ENCODE measurements at regions not wholly inside any gene's neighbourhood (a gene's known extent, or its start where the extent isn't known, plus 50 kb on each side); places are given as distances from the start of the nearest gene placed in this dataset.

- Mint-ChIP-seq H3K27me3 (peaks cover 3% of the 10 kb centered on the region), H3K4me1 (ENCODE audit: low read depth) (no peaks in the 10 kb centered on the region), H3K9me3 (no peaks in the 10 kb centered on the region), H3K36me3 (ENCODE audit: low read depth) (no peaks in the 10 kb centered on the region), H3K27ac (no peak overlapping the region), H3K4me3 (no peak overlapping the region)
- DNase-seq: no peak
Measured at GRCh38 chr14:94717808-94718207, 52.1 kb downstream of the GSC start.

GRCh38 chr14:94716976-94717375 lies 52.9 kb downstream of the GSC start:
- no peak overlapping the region for H3K27ac Mint-ChIP-seq
- no peaks in the 10 kb centered on the region for H3K9me3 Mint-ChIP-seq
- no peaks in the 10 kb centered on the region for H3K4me1 Mint-ChIP-seq (ENCODE audit: low read depth)
- no peak for DNase-seq
- peaks cover 5% of the 10 kb centered on the region for H3K27me3 Mint-ChIP-seq
- no peak overlapping the region for H3K4me3 Mint-ChIP-seq
- H3K36me3 Mint-ChIP-seq (ENCODE audit: low read depth): no peaks in the 10 kb centered on the region

GRCh38 chr14:94713115-94713514 lies 56.8 kb downstream of the GSC start:
- H3K4me1 Mint-ChIP-seq (ENCODE audit: low read depth): no peaks in the 10 kb centered on the region
- H3K27me3 Mint-ChIP-seq: peaks cover 16% of the 10 kb centered on the region
- H3K27ac Mint-ChIP-seq: no peak overlapping the region
- no peaks in the 10 kb centered on the region for H3K9me3 Mint-ChIP-seq
- no peaks in the 10 kb centered on the region for H3K36me3 Mint-ChIP-seq (ENCODE audit: low read depth)
- H3K4me3 Mint-ChIP-seq: no peak overlapping the region
- no peak for DNase-seq

GRCh38 chr14:94710731-94711130 lies 59.2 kb downstream of the GSC start:
- peaks cover 33% of the 10 kb centered on the region for H3K27me3 Mint-ChIP-seq
- no peaks in the 10 kb centered on the region for H3K9me3 Mint-ChIP-seq
- H3K27ac Mint-ChIP-seq: no peak overlapping the region
- no peak for DNase-seq
- H3K36me3 Mint-ChIP-seq (ENCODE audit: low read depth): no peaks in the 10 kb centered on the region
- no peak overlapping the region for H3K4me3 Mint-ChIP-seq
- H3K4me1 Mint-ChIP-seq (ENCODE audit: low read depth): no peaks in the 10 kb centered on the region

- no peaks in the 10 kb centered on the region for H3K9me3 Mint-ChIP-seq
- no peaks in the 10 kb centered on the region for H3K4me1 Mint-ChIP-seq (ENCODE audit: low read depth)
- H3K4me3 Mint-ChIP-seq: no peak overlapping the region
- DNase-seq: no peak
- H3K36me3 Mint-ChIP-seq (ENCODE audit: low read depth): no peaks in the 10 kb centered on the region
- no peak overlapping the region for H3K27ac Mint-ChIP-seq
- peaks cover 30% of the 10 kb centered on the region for H3K27me3 Mint-ChIP-seq
Measured at GRCh38 chr14:94707494-94707893, 62.4 kb downstream of the GSC start.

- H3K4me1 Mint-ChIP-seq (ENCODE audit: low read depth): no peaks in the 10 kb centered on the region
- peaks cover 24% of the 10 kb centered on the region for H3K27me3 Mint-ChIP-seq
- no peak overlapping the region for H3K27ac Mint-ChIP-seq
- H3K9me3 Mint-ChIP-seq: no peaks in the 10 kb centered on the region
- no peak overlapping the region for H3K4me3 Mint-ChIP-seq
- no peak for DNase-seq
- no peaks in the 10 kb centered on the region for H3K36me3 Mint-ChIP-seq (ENCODE audit: low read depth)
Measured at GRCh38 chr14:94706133-94706532, 63.8 kb downstream of the GSC start.

- DNase-seq: no peak
- H3K9me3 Mint-ChIP-seq: no peaks in the 10 kb centered on the region
- no peaks in the 10 kb centered on the region for H3K4me1 Mint-ChIP-seq (ENCODE audit: low read depth)
- peaks cover 24% of the 10 kb centered on the region for H3K27me3 Mint-ChIP-seq
- H3K36me3 Mint-ChIP-seq (ENCODE audit: low read depth): no peaks in the 10 kb centered on the region
- no peak overlapping the region for H3K4me3 Mint-ChIP-seq
- no peak overlapping the region for H3K27ac Mint-ChIP-seq
Measured at GRCh38 chr14:94702629-94703028, 67.3 kb downstream of the GSC start.

- no peaks in the 10 kb centered on the region for H3K4me1 Mint-ChIP-seq (ENCODE audit: low read depth)
- H3K27me3 Mint-ChIP-seq: peaks cover 18% of the 10 kb centered on the region
- H3K27ac Mint-ChIP-seq: no peak overlapping the region
- no peak for DNase-seq
- H3K36me3 Mint-ChIP-seq (ENCODE audit: low read depth): no peaks in the 10 kb centered on the region
- H3K4me3 Mint-ChIP-seq: no peak overlapping the region
- no peaks in the 10 kb centered on the region for H3K9me3 Mint-ChIP-seq
Measured at GRCh38 chr14:94701861-94702370, 68.0 kb downstream of the GSC start.

- H3K36me3 Mint-ChIP-seq (ENCODE audit: low read depth): no peaks in the 10 kb centered on the region
- peaks cover 12% of the 10 kb centered on the region for H3K27me3 Mint-ChIP-seq
- no peaks in the 10 kb centered on the region for H3K9me3 Mint-ChIP-seq
- no peak for DNase-seq
- no peak overlapping the region for H3K4me3 Mint-ChIP-seq
- H3K27ac Mint-ChIP-seq: no peak overlapping the region
- H3K4me1 Mint-ChIP-seq (ENCODE audit: low read depth): no peaks in the 10 kb centered on the region
Measured at GRCh38 chr14:94700336-94700735, 69.6 kb downstream of the GSC start.

- Mint-ChIP-seq H3K4me1 (ENCODE audit: low read depth) (no peaks in the 10 kb centered on the region), H3K27ac (no peak overlapping the region), H3K27me3 (peaks cover 12% of the 10 kb centered on the region), H3K9me3 (no peaks in the 10 kb centered on the region), H3K36me3 (ENCODE audit: low read depth) (no peaks in the 10 kb centered on the region), H3K4me3 (no peak overlapping the region)
- no peak for DNase-seq
Measured at GRCh38 chr14:94699831-94700230, 70.1 kb downstream of the GSC start.

- no peaks in the 10 kb centered on the region for H3K9me3 Mint-ChIP-seq
- H3K4me1 Mint-ChIP-seq (ENCODE audit: low read depth): no peaks in the 10 kb centered on the region
- no peak for DNase-seq
- H3K27me3 Mint-ChIP-seq: peaks cover 12% of the 10 kb centered on the region
- H3K4me3 Mint-ChIP-seq: no peak overlapping the region
- H3K27ac Mint-ChIP-seq: no peak overlapping the region
- no peaks in the 10 kb centered on the region for H3K36me3 Mint-ChIP-seq (ENCODE audit: low read depth)
Measured at GRCh38 chr14:94697773-94698556, 71.9 kb downstream of the GSC start.

GRCh38 chr14:94696518-94696917 lies 73.4 kb downstream of the GSC start:
- DNase-seq: no peak
- H3K27ac Mint-ChIP-seq: no peak overlapping the region
- H3K4me3 Mint-ChIP-seq: no peak overlapping the region
- H3K9me3 Mint-ChIP-seq: no peaks in the 10 kb centered on the region
- no peaks in the 10 kb centered on the region for H3K36me3 Mint-ChIP-seq (ENCODE audit: low read depth)
- H3K27me3 Mint-ChIP-seq: peaks cover 12% of the 10 kb centered on the region
- H3K4me1 Mint-ChIP-seq (ENCODE audit: low read depth): no peaks in the 10 kb centered on the region

GRCh38 chr14:94695231-94695630 lies 74.7 kb downstream of the GSC start:
- Mint-ChIP-seq H3K27ac (no peak overlapping the region), H3K4me1 (ENCODE audit: low read depth) (no peaks in the 10 kb centered on the region), H3K36me3 (ENCODE audit: low read depth) (no peaks in the 10 kb centered on the region), H3K9me3 (no peaks in the 10 kb centered on the region), H3K4me3 (no peak overlapping the region), H3K27me3 (peaks cover 23% of the 10 kb centered on the region)
- DNase-seq: no peak

- Mint-ChIP-seq H3K27me3 (peaks cover 33% of the 10 kb centered on the region), H3K4me3 (no peak overlapping the region)
Measured at GRCh38 chr14:94691660-94692034, 78.3 kb downstream of the GSC start.

GRCh38 chr14:94690896-94691659 lies 78.8 kb downstream of the GSC start:
- no peak for DNase-seq
- Mint-ChIP-seq H3K27me3 (peaks cover 31% of the 10 kb centered on the region), H3K4me3 (no peak overlapping the region), H3K36me3 (ENCODE audit: low read depth) (no peaks in the 10 kb centered on the region), H3K27ac (no peak overlapping the region), H3K4me1 (ENCODE audit: low read depth) (no peaks in the 10 kb centered on the region), H3K9me3 (no peaks in the 10 kb centered on the region)

More at GRCh38 chr14:94691660-94692034, 78.3 kb downstream of the GSC start:
- Mint-ChIP-seq H3K27ac (no peak overlapping the region), H3K4me1 (ENCODE audit: low read depth) (no peaks in the 10 kb centered on the region), H3K9me3 (no peaks in the 10 kb centered on the region), H3K36me3 (ENCODE audit: low read depth) (no peaks in the 10 kb centered on the region)
- no peak for DNase-seq
